ENCODE measurements at regions not wholly inside any gene's neighbourhood (a gene's known extent, or its start where the extent isn't known, plus 50 kb on each side); places are given as distances from the start of the nearest gene placed in this dataset.
A peak's percentile ranks its signal among the peaks of the same experiment; 100 is the strongest.

- POLR2A ChIA-PET = no interaction called here
- 67% methylated on average over 3 of the region's 3 CpGs for WGBS (ENCODE audit: missing lambda C conversion rate)
- TF ChIP-seq RCOR1 (IDR thresholded peaks at IDR 0.05; ENCODE audit: low read depth, low read length) (no peak), HEYL (CRISPR knock-in tag; IDR thresholded peaks at IDR 0.05) (no peak), MYC (IDR thresholded peaks at IDR 0.05; ENCODE audit: borderline replicate concordance, low read length) (no peak), CBX2 (IDR thresholded peaks at IDR 0.05; ENCODE audit: borderline replicate concordance, low read depth) (no peak), CEBPB (IDR thresholded peaks at IDR 0.05) (no peak), USF2 (IDR thresholded peaks at IDR 0.05) (no peak), RARB (CRISPR knock-in tag; IDR thresholded peaks at IDR 0.05) (no peak), MAZ (IDR thresholded peaks at IDR 0.05; ENCODE audit: borderline replicate concordance, low read depth, low read length) (no peak), ZSCAN20 (CRISPR knock-in tag; IDR thresholded peaks at IDR 0.05) (no peak), POLR2A (IDR thresholded peaks at IDR 0.05; ENCODE audit: low read length) (no peak), NR3C1 (IDR thresholded peaks at IDR 0.05) (no peak)
Observed at GRCh38 chr5:135089912-135090311, 55.9 kb upstream of the PITX1 start.

DNA sequence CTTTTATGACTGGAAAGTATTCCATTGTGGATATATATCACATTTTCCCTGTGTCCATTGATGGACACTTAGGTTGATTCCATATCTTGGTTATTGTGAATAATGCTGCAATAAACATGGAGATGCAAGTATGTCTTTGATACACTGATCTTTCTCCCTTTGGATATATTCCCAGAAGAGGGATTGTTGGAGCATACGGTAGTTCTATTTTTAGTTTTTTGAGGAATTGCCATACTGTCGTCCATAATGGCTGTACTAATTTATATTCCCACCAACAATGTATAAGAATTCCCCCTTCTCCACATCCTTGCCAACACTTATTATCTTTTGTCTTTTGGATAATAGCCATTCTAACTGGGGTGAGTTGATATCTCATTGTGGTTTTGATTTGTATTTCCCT lies 54.9 kb upstream of the PITX1 start:
- no peak overlapping the region for H3K4me2 ChIP-seq
- POLR2A ChIA-PET = no interaction called here
- 61% methylated on average over 2 of the region's 2 CpGs for WGBS (ENCODE audit: missing lambda C conversion rate)
- no peak overlapping the region for H3K4me3 ChIP-seq
- H3K27ac ChIP-seq = no peak overlapping the region
- H3K4me1 ChIP-seq = peaks cover 20% of the 10 kb centered on the region
- DNase-seq (ENCODE audit: low read depth in 1 of 2, low spot score in 1 of 2) = no peak
- FAIRE-seq = peak; percentile 68
- TF ChIP-seq REST (IDR thresholded peaks at IDR 0.05) (no peak), SMC3 (IDR thresholded peaks at IDR 0.05) (no peak), TP53 (CRISPR knock-in tag; IDR thresholded peaks at IDR 0.05) (no peak), CEBPB (IDR thresholded peaks at IDR 0.05) (no peak), MAZ (IDR thresholded peaks at IDR 0.05; ENCODE audit: borderline replicate concordance, low read depth, low read length) (no peak), E2F6 (IDR thresholded peaks at IDR 0.05; ENCODE audit: borderline replicate concordance, low read depth) (no peak), FOSL2 (IDR thresholded peaks at IDR 0.05) (no peak), FOSL2 (CRISPR knock-in tag; IDR thresholded peaks at IDR 0.05) (no peak), NFE2L2 (conservative IDR thresholded peaks at IDR 0.05; ENCODE audit: low read length) (no peak), TFCP2L1 (CRISPR knock-in tag; IDR thresholded peaks at IDR 0.05) (no peak), EHF (CRISPR knock-in tag; IDR thresholded peaks at IDR 0.05) (no peak), EP300 (IDR thresholded peaks at IDR 0.05) (no peak), HEYL (CRISPR knock-in tag; IDR thresholded peaks at IDR 0.05) (no peak), GATA3 (IDR thresholded peaks at IDR 0.05; ENCODE audit: borderline replicate concordance) (no peak), HDAC2 (IDR thresholded peaks at IDR 0.05) (no peak), RNF2 (IDR thresholded peaks at IDR 0.05; ENCODE audit: borderline replicate concordance, low read depth) (no peak), HOXB13 (CRISPR knock-in tag; IDR thresholded peaks at IDR 0.05; ENCODE audit: low read depth) (no peak), ZSCAN20 (CRISPR knock-in tag; IDR thresholded peaks at IDR 0.05) (no peak), PBX3 (IDR thresholded peaks at IDR 0.05) (no peak), RAD21 (conservative IDR thresholded peaks at IDR 0.05 in 1 of 2, IDR thresholded peaks at IDR 0.05 in 1 of 2) (no peak)
- no peaks in the 10 kb centered on the region for H3K9me3 ChIP-seq
- CTCF ChIA-PET = no interaction called here
- ATAC-seq = no peak

More at GRCh38 chr5:135089912-135090311, 55.9 kb upstream of the PITX1 start:
- no peak for DNase-seq (ENCODE audit: low read depth in 1 of 2, low spot score in 1 of 2)
- Histone ChIP-seq H3K4me2 (no peak overlapping the region), H3K27ac (no peak overlapping the region), H3K9me3 (no peaks in the 10 kb centered on the region), H3K4me3 (no peak overlapping the region), H3K4me1 (peaks cover 14% of the 10 kb centered on the region)
- ATAC-seq = no peak
- CTCF ChIA-PET = interaction anchor here (1.0 to 1.3 kb wide), 3 partner anchors 13 to 19 kb away, joined by 3 to 5 read pairs (median 3); no protein-coding TSS in a partner anchor
- FAIRE-seq = no peak

Data from A549 (cell line).